HL-60 (cell line): ENCODE measurements at regions not wholly inside any gene's neighbourhood (a gene's known extent, or its start where the extent isn't known, plus 50 kb on each side); places are given as distances from the start of the nearest gene placed in this dataset.

Experiments
- GABPA ChIP-seq: IDR thresholded peaks from 2 replicates; pipeline ENCODE4 v1.6.1; 2012; ENCODE audit warnings: low read depth
- POLR2AphosphoS5 ChIP-seq: IDR thresholded peaks from 2 replicates; pipeline ENCODE4 v1.6.1; 2012; ENCODE audit warnings: low read depth
- TF ChIP-seq, protein P1 (sequence below): IDR thresholded peaks from one replicate; pipeline ENCODE4 v1.5.1; 2011; ENCODE audit warnings: low read length, control low read depth, inconsistent platforms; ENCODE audit not compliant: insufficient read depth

DNA sequence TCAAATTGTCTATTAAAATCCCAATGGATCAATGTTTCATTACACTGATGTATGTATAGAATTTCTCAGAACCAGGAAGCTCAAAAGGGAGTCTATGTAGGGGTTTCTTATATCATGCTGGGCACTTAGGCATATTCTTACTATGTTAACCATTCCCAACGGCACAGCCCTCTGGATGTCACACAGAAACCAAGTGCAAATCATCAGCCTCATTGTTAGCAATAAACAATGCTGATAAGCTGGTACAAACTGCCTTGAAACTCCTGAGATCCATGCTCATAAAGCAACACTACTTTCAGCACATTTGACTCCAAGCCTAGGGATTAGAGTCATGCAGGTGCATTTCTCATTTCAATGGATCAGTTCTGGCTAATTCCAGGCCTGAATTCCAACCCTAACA lies 730.2 kb upstream of the SLC39A10 start:
- TF ChIP-seq, protein P1, sequence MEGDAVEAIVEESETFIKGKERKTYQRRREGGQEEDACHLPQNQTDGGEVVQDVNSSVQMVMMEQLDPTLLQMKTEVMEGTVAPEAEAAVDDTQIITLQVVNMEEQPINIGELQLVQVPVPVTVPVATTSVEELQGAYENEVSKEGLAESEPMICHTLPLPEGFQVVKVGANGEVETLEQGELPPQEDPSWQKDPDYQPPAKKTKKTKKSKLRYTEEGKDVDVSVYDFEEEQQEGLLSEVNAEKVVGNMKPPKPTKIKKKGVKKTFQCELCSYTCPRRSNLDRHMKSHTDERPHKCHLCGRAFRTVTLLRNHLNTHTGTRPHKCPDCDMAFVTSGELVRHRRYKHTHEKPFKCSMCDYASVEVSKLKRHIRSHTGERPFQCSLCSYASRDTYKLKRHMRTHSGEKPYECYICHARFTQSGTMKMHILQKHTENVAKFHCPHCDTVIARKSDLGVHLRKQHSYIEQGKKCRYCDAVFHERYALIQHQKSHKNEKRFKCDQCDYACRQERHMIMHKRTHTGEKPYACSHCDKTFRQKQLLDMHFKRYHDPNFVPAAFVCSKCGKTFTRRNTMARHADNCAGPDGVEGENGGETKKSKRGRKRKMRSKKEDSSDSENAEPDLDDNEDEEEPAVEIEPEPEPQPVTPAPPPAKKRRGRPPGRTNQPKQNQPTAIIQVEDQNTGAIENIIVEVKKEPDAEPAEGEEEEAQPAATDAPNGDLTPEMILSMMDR: no peak
- TF ChIP-seq GABPA: no peak
- TF ChIP-seq POLR2AphosphoS5: no peak
